GM12872 (cell line): ENCODE measurements at regions not wholly inside any gene's neighbourhood (a gene's known extent, or its start where the extent isn't known, plus 50 kb on each side); places are given as distances from the start of the nearest gene placed in this dataset.

Experiments
- TF ChIP-seq, protein P1 (sequence below): IDR thresholded peaks from 3 replicates; pipeline ENCODE4 v1.5.1; 2011; ENCODE audit warnings: low read depth, mild to moderate bottlenecking, low read length, moderate library complexity; ENCODE audit not compliant: insufficient read depth

- TF ChIP-seq, protein P1, sequence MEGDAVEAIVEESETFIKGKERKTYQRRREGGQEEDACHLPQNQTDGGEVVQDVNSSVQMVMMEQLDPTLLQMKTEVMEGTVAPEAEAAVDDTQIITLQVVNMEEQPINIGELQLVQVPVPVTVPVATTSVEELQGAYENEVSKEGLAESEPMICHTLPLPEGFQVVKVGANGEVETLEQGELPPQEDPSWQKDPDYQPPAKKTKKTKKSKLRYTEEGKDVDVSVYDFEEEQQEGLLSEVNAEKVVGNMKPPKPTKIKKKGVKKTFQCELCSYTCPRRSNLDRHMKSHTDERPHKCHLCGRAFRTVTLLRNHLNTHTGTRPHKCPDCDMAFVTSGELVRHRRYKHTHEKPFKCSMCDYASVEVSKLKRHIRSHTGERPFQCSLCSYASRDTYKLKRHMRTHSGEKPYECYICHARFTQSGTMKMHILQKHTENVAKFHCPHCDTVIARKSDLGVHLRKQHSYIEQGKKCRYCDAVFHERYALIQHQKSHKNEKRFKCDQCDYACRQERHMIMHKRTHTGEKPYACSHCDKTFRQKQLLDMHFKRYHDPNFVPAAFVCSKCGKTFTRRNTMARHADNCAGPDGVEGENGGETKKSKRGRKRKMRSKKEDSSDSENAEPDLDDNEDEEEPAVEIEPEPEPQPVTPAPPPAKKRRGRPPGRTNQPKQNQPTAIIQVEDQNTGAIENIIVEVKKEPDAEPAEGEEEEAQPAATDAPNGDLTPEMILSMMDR, result no peak
Observed at GRCh38 chr4:166622425-166622977, 611.8 kb downstream of the SPOCK3 start.

GRCh38 chr4:166625018-166625637 is 609.2 kb downstream of the SPOCK3 start:
- TF ChIP-seq, protein P1, result no peak

DNA sequence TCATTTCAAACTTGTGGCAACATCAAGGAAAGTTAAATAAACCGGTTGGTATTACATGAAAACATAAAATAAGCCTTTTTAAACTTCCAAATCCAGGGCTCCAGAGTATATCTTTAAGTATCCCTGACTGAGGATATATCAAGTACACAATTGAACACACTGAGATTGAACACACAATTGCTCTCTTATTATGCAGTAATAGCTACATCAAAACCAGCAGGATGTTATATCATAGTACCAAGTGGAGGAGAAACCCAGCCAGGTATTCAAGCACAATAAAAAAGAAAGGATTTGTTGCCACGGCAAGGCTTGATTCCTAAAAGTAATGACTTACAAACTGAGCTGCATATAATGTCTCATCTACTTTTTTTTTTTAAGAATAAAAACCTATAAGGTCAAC is 605.8 kb downstream of the SPOCK3 start:
- TF ChIP-seq, protein P1, result no peak

GRCh38 chr4:166635367-166635766 is 598.9 kb downstream of the SPOCK3 start:
- TF ChIP-seq, protein P1, result no peak

DNA sequence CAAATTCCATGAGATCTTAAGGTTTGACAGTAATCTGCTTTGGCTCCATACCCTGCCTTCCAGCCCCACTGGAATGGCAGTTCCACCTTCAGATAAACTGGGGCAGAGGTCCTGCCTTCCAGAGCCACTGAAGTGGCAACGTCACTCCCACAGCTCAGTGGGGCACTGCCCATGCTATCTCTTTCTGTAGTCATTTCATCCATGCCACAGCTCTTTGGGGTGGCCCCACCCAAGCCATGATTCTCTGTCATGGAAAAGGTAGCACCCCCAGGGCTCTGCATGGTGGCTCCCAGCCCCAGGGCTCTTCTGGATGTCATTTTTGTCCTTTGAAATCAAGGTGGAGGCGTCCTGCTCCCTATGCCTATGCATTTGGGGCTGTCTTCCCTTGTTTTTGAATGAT is 596.5 kb downstream of the SPOCK3 start:
- TF ChIP-seq, protein P1, result no peak

GRCh38 chr4:166655231-166655630 is 579.1 kb downstream of the SPOCK3 start:
- TF ChIP-seq, protein P1, result no peak

GRCh38 chr4:166655705-166656104 is 578.6 kb downstream of the SPOCK3 start:
- TF ChIP-seq, protein P1, result no peak
